ENCODE measurements at regions not wholly inside any gene's neighbourhood (a gene's known extent, or its start where the extent isn't known, plus 50 kb on each side); places are given as distances from the start of the nearest gene placed in this dataset.

DNA sequence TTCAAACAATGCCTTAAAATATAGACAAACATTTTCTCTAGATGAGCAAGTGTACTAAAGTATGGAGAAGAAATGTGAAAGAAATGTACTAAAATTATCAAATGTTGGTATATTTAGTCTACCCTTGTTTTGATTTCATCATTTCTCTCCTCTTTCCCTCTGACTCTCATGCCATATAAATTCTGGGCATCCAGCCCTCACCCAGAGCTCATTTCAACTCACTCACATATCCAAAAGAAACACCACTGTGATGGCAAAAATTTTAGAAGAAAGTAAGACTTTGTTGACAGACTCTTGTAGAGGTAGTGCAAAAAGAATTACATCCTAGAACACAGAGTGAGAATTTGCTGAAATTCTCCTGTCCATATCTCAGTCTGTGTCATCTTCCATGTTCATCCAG lies 377.8 kb upstream of the SUCLG2 start:
- Histone ChIP-seq H3K9ac (replicated peaks in 1 of 4; ENCODE audit: extremely low read depth in 1 of 4, low read depth in 3 of 4, low read length in 3 of 4) (no peak overlapping the region), H2BK15ac (ENCODE audit: low read length) (no peak overlapping the region), H3K4me2 (ENCODE audit: insufficient read depth in 1 of 2, low read depth in 2 of 2, low read length in 2 of 2) (no peak overlapping the region), H2BK120ac (replicated peaks; ENCODE audit: low read depth, low read length) (no peak overlapping the region), H3K27ac (ENCODE audit: low read depth, low read length) (no peak overlapping the region), H3K4me1 (replicated peaks in 1 of 4; ENCODE audit: control insufficient read depth in 3 of 4, insufficient read depth in 4 of 4, low read length in 3 of 4) (no peaks in the 10 kb centered on the region), H4K91ac (replicated peaks; ENCODE audit: insufficient read length, low read length) (no peak overlapping the region), H3K14ac (ENCODE audit: insufficient read length) (no peak overlapping the region), H2BK5ac (ENCODE audit: low read depth, low read length) (no peak overlapping the region), H3K27me3 (replicated peaks in 1 of 4; ENCODE audit: control insufficient read depth in 3 of 4, extremely low read depth in 1 of 4, insufficient read depth in 3 of 4, low read length in 3 of 4) (no peaks in the 10 kb centered on the region), H3K79me1 (ENCODE audit: low read depth, low read length) (no peaks in the 10 kb centered on the region), H4K8ac (ENCODE audit: extremely low read depth, insufficient read depth, low read length) (no peak overlapping the region), H4K5ac (ENCODE audit: insufficient read length, low read depth, low read length) (no peak overlapping the region), H3K4me3 (ENCODE audit: extremely low read depth in 1 of 4, insufficient read depth in 2 of 4, low read depth in 3 of 4, low read length in 4 of 4) (no peak overlapping the region), H3K36me3 (ENCODE audit: control insufficient read depth in 2 of 4, insufficient read depth in 4 of 4, low read length in 3 of 4) (no peaks in the 10 kb centered on the region), H2BK20ac (ENCODE audit: low read length) (no peak overlapping the region), H2AK5ac (ENCODE audit: low read depth, low read length) (no peak overlapping the region), H4K20me1 (replicated peaks in 1 of 2; ENCODE audit: control insufficient read depth in 1 of 2, insufficient read depth in 2 of 2, low read length in 2 of 2) (no peaks in the 10 kb centered on the region), H3K18ac (ENCODE audit: extremely low read depth, low read length) (no peak overlapping the region), H2BK12ac (ENCODE audit: low read depth, low read length) (no peak overlapping the region), H3K79me2 (ENCODE audit: control insufficient read depth in 1 of 2, insufficient read depth in 2 of 2, low read length in 2 of 2) (no peaks in the 10 kb centered on the region), H3K23me2 (ENCODE audit: low read depth, low read length) (no peaks in the 10 kb centered on the region), H3K9me3 (ENCODE audit: insufficient read depth in 2 of 2, low read depth in 1 of 2, low read length in 1 of 2) (no peaks in the 10 kb centered on the region), H3K23ac (ENCODE audit: insufficient read length) (no peak overlapping the region), H2AFZ (ENCODE audit: low read length) (peak overlapping the region; percentile 81; the same call in 1 of the 2 replicates), H3K4ac (replicated peaks; ENCODE audit: insufficient read length, low read depth, low read length) (no peak overlapping the region), H3K56ac (replicated peaks; ENCODE audit: insufficient read length, low read depth, low read length) (no peak overlapping the region)
- ChIA-PET CTCF (ENCODE audit: partially characterized antibody) (no interaction called here), POLR2A (ENCODE audit: partially characterized antibody) (no interaction called here)
- no peak for DNase-seq (ENCODE audit: low read depth in 1 of 2, low spot score in 2 of 2)
- no peak for FAIRE-seq
- TF ChIP-seq PHF8 (conservative IDR thresholded peaks at IDR 0.05; ENCODE audit: low read depth, low read length), result no peak
- no peak for TF ChIP-seq SAP30 (IDR thresholded peaks at IDR 0.05; ENCODE audit: insufficient read depth, insufficient replicate concordance, low read length)
- no peak for TF ChIP-seq EGR1 (IDR thresholded peaks at IDR 0.05; ENCODE audit: borderline replicate concordance, low read depth, low read length)
- no peak for TF ChIP-seq HDAC2 (IDR thresholded peaks at IDR 0.05; ENCODE audit: borderline replicate concordance in 1 of 2, low read depth in 2 of 2, low read length in 2 of 2)
- TF ChIP-seq CBX5 (IDR thresholded peaks at IDR 0.05; ENCODE audit: low read depth, low read length), result no peak
- no peak for TF ChIP-seq SP2 (IDR thresholded peaks at IDR 0.05; ENCODE audit: low read length)
- no peak for TF ChIP-seq JUND (IDR thresholded peaks at IDR 0.05; ENCODE audit: low read length)
- TF ChIP-seq, protein P1, sequence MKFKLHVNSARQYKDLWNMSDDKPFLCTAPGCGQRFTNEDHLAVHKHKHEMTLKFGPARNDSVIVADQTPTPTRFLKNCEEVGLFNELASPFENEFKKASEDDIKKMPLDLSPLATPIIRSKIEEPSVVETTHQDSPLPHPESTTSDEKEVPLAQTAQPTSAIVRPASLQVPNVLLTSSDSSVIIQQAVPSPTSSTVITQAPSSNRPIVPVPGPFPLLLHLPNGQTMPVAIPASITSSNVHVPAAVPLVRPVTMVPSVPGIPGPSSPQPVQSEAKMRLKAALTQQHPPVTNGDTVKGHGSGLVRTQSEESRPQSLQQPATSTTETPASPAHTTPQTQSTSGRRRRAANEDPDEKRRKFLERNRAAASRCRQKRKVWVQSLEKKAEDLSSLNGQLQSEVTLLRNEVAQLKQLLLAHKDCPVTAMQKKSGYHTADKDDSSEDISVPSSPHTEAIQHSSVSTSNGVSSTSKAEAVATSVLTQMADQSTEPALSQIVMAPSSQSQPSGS (IDR thresholded peaks at IDR 0.05; ENCODE audit: low read length), result no peak
- no peak for TF ChIP-seq POU5F1 (IDR thresholded peaks at IDR 0.05; ENCODE audit: low read depth, low read length)
- TF ChIP-seq FOSL1 (IDR thresholded peaks at IDR 0.05; ENCODE audit: insufficient read depth, low read depth, low read length), result no peak
- no peak for TF ChIP-seq YY1 (IDR thresholded peaks at IDR 0.05; ENCODE audit: low read depth, low read length)
- no peak for TF ChIP-seq KDM1A (IDR thresholded peaks at IDR 0.05; ENCODE audit: borderline replicate concordance, low read length)
- no peak for TF ChIP-seq CREB1 (IDR thresholded peaks at IDR 0.05)
- TF ChIP-seq, protein P2, sequence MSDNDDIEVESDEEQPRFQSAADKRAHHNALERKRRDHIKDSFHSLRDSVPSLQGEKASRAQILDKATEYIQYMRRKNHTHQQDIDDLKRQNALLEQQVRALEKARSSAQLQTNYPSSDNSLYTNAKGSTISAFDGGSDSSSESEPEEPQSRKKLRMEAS (IDR thresholded peaks at IDR 0.05), result no peak
